Mucosa of descending colon (tissue), 3 donors: ENCODE measurements at regions not wholly inside any gene's neighbourhood (a gene's known extent, or its start where the extent isn't known, plus 50 kb on each side); places are given as distances from the start of the nearest gene placed in this dataset.

Experiments
- ATAC-seq: fragments of 200-7000 bp; cut with Tn5 transposase; one replicate; pipeline ENCODE4 v1.9.1; 2020; ENCODE audit warnings: mild to moderate bottlenecking, moderate library complexity
- DNase-seq, 3 donors: peaks; one replicate each; pipeline ENCODE4 v3.0.0-alpha.2; 2020
- H3K36me3 ChIP-seq: fragments of 200-600 bp; one replicate; pipeline ENCODE4 v1.8.0; 2021; ENCODE audit warnings: low read depth, mild to moderate bottlenecking
- H3K4me1 ChIP-seq: fragments of 200-600 bp; one replicate; pipeline ENCODE4 v1.8.0; 2021; ENCODE audit warnings: low read depth, mild to moderate bottlenecking
- H3K4me3 ChIP-seq: fragments of 200-600 bp; one replicate; pipeline ENCODE4 v1.8.0; 2021; ENCODE audit warnings: mild to moderate bottlenecking
- H3K9me3 ChIP-seq: fragments of 200-600 bp; one replicate; pipeline ENCODE4 v1.8.0; 2021; ENCODE audit warnings: mild to moderate bottlenecking
- intact Hi-C, 2 donors: fragments of 100-400 bp; cut with DNase I in 1 of 2; cut with micrococcal nuclease in 1 of 2; formaldehyde crosslinking; loops; one replicate each; pipeline versions ENCODE4 v1.11.0 to v1.11.1; 2022; cut with DNase I, micrococcal nuclease
- TF ChIP-seq, protein P1 (sequence below): fragments of 200-600 bp; IDR thresholded peaks from one replicate; pipeline ENCODE4 v1.8.0; 2022; ENCODE audit warnings: antibody characterized with exemption, mild to moderate bottlenecking
- donor health status: DM: no; HTN: no; CAD: no; lungs with moderate emphysema.
- donor health status: DM: no; HTN: no; CAD: no.
- donor health status: DM: no; HTN: yes; CAD: no.

DNA sequence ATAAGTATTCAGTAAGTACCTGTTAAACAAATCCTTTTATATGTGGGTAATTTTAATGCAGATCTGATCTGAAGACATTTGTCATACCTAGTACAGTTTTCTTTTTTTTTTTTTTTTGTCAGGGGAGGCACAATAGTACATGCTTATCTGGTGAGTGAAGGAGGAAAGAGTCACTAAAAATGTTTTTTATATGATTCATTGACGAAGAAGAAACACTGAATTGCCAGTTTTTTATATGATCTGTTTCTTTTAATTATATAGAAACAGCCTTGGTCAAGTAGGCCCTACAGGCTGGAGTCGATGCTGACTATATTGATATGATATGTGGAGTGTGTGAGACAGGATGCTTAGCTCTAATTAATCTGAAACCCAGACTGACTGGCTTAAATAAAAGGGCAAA, 315.2 kb downstream of the PSAT1 start:
- intact Hi-C loops: no loop called here
- Histone ChIP-seq H3K4me1 (no peaks in the 10 kb centered on the region), H3K9me3 (no peaks in the 10 kb centered on the region), H3K36me3 (no peaks in the 10 kb centered on the region), H3K4me3 (no peak overlapping the region)
- no peak for ATAC-seq
- DNase-seq: no peak
- TF ChIP-seq, protein P1, sequence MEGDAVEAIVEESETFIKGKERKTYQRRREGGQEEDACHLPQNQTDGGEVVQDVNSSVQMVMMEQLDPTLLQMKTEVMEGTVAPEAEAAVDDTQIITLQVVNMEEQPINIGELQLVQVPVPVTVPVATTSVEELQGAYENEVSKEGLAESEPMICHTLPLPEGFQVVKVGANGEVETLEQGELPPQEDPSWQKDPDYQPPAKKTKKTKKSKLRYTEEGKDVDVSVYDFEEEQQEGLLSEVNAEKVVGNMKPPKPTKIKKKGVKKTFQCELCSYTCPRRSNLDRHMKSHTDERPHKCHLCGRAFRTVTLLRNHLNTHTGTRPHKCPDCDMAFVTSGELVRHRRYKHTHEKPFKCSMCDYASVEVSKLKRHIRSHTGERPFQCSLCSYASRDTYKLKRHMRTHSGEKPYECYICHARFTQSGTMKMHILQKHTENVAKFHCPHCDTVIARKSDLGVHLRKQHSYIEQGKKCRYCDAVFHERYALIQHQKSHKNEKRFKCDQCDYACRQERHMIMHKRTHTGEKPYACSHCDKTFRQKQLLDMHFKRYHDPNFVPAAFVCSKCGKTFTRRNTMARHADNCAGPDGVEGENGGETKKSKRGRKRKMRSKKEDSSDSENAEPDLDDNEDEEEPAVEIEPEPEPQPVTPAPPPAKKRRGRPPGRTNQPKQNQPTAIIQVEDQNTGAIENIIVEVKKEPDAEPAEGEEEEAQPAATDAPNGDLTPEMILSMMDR: no peak

DNA sequence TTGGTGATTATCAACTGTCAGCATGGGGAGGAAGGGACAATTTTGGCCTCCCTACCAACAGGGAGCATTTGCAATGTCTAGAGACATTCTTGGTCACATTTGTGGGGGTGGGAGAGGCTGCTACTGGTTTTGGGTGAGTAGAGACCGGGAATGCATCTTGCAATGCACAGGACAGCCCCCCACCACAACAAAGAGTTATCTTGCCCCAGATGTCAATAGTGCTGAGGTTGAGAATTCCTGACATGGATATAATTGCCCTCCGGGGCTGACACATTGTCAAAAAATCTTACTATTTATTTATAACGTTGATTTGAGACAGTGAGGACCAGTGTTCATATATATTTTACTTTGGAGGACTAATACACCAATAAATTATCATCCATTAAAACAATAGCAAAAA, 316.1 kb downstream of the PSAT1 start:
- Histone ChIP-seq H3K36me3 (no peaks in the 10 kb centered on the region), H3K4me1 (no peaks in the 10 kb centered on the region), H3K9me3 (no peaks in the 10 kb centered on the region), H3K4me3 (no peak overlapping the region)
- DNase-seq (no peak), ATAC-seq (no peak)
- TF ChIP-seq, protein P1: no peak
- intact Hi-C loops: no loop called here

DNA sequence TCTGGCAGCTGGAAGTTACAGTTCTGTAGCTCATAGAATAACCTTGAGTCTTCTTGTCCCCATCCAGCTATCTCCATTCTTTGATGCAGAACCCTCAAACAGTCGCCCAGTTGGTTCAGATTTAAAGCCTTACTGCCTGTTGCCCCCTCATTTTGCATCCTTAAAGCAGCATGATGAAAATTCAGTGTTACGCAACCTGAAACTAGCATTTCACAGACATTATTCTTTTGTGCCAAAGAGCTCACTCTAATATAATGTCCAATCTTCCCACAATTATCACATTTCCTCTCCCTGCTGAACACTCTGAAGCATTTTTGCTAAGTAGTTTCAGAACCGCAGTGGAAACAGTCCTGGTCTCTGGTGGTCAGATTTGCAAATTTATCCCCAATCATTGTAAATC, 318.0 kb downstream of the PSAT1 start:
- intact Hi-C loops: no loop called here
- no peaks in the 10 kb centered on the region for H3K36me3 ChIP-seq
- TF ChIP-seq, protein P1: no peak
- no peaks in the 10 kb centered on the region for H3K9me3 ChIP-seq
- H3K4me3 ChIP-seq: no peak overlapping the region
- DNase-seq (no peak), ATAC-seq (no peak)
- no peaks in the 10 kb centered on the region for H3K4me1 ChIP-seq

DNA sequence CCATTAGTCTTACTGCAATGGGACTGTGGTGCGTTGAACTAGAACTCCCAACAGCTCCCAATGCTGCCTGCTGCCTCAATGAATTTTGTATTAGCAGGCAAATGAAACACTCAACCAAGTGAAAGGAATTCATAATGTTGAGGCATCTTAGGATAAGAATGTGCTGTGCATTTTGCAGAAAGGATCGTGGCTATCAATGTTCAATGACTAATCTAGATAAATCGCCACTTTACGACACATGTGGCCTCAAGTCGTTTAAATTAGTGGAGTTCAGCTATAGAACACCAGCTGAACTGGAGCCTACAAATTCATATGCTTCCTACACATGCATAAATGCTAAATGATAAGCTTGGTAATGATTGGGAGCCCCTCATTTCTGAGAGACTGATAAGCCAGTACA, 318.4 kb downstream of the PSAT1 start:
- intact Hi-C loops: no loop called here
- H3K4me3 ChIP-seq: no peak overlapping the region
- no peaks in the 10 kb centered on the region for H3K36me3 ChIP-seq
- TF ChIP-seq, protein P1: no peak
- no peaks in the 10 kb centered on the region for H3K4me1 ChIP-seq
- DNase-seq (no peak), ATAC-seq (no peak)
- H3K9me3 ChIP-seq: no peaks in the 10 kb centered on the region

DNA sequence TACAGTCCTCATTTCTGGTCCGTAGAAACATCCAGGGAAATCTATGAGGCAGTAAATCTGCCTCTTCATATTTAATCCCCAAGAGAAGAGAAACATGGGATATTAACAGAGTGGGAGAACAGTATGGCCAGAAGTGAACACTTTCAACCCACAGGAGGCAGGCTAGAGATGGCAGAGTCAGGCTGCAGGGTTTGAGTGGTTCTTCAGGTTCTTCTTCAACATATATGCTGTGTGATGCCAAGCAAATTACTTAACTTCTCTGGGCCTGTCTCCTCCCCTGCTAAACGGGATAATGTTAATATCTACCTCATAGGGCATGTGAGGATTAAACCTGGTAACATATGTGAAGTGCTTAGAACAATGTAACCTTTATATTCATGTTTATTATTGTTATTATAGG, 321.8 kb downstream of the PSAT1 start:
- TF ChIP-seq, protein P1: no peak
- intact Hi-C loops: no loop called here
- H3K9me3 ChIP-seq: no peaks in the 10 kb centered on the region

DNA sequence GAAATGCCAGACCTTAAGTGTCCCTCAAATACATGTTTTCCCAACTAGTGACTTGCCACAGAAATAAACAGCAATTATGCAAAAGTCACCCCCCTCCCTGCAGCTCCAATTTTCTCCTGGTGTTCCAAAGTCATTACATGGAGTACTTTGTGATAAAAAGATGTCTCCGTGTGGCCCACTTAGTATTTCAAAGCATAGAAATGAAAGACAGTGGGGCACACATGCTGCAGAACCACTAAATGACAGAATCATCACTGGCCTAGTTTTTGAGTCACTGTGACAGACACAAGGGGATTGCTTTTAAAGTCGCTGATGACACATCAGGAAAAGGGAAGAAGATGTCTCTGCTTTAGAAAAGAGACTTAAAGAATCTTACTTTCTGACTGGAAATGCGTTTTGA, 323.4 kb downstream of the PSAT1 start:
- Histone ChIP-seq H3K4me3 (no peak overlapping the region), H3K9me3 (no peaks in the 10 kb centered on the region), H3K4me1 (no peaks in the 10 kb centered on the region), H3K36me3 (no peaks in the 10 kb centered on the region)
- DNase-seq: no peak
- TF ChIP-seq, protein P1: no peak
- no peak for ATAC-seq
- intact Hi-C loops: no loop called here

More for the DNA sequence above, 321.8 kb downstream of the PSAT1 start:
- H3K36me3 ChIP-seq: no peaks in the 10 kb centered on the region
- no peak overlapping the region for H3K4me3 ChIP-seq
- ATAC-seq (no peak), DNase-seq (no peak)
- no peaks in the 10 kb centered on the region for H3K4me1 ChIP-seq
